ENCODE measurements at regions not wholly inside any gene's neighbourhood (a gene's known extent, or its start where the extent isn't known, plus 50 kb on each side); places are given as distances from the start of the nearest gene placed in this dataset.

DNA sequence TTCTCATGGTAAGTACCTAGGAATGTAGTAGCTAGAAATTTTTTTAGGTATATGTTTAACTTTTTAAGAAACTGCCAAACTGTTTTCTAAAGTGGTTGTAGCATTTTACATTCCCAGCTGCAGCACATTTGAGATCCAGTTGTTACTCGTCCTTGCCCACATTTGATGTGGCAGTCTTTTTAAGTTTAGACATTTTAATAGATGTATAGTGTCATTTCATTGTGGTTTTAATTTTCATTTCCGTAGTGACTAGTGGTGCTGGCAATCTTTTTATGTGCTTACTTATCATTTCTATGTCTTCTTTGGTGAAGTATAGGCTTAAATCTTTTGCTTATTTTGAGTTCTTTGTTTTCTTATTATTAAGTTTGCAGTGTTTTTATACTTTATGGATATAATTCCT, 171.6 kb downstream of the GAS1 start:
- no TSS peak for BruUV-seq (replicated peaks)
- no peak for FAIRE-seq
- H3K27ac ChIP-seq (ENCODE audit: extremely low read length, insufficient read depth, low read length), result no peak overlapping the region
- WGBS (ENCODE audit: low lambda C conversion rate), result 5% methylated on average over 2 of the region's 2 CpGs
- TF ChIP-seq PCBP1 (IDR thresholded peaks at IDR 0.05; ENCODE audit: borderline replicate concordance, low read depth, low read length) (no peak), WIZ (CRISPR knock-in tag; IDR thresholded peaks at IDR 0.05) (no peak), ZNF24 (IDR thresholded peaks at IDR 0.05) (no peak), ZNF652 (CRISPR knock-in tag; IDR thresholded peaks at IDR 0.05; ENCODE audit: borderline replicate concordance, low read depth) (no peak), ZNF720 (CRISPR knock-in tag; IDR thresholded peaks at IDR 0.05) (no peak), ETV5 (CRISPR knock-in tag; IDR thresholded peaks at IDR 0.05; ENCODE audit: borderline replicate concordance) (no peak), ZBTB8A (CRISPR knock-in tag; IDR thresholded peaks at IDR 0.05; ENCODE audit: borderline replicate concordance, low read depth) (no peak), SRSF1 (optimal IDR thresholded peaks at IDR 0.05; ENCODE audit: low read depth, low read length) (no peak), ZMAT3 (CRISPR knock-in tag; conservative IDR thresholded peaks at IDR 0.05) (no peak), ZNF496 (CRISPR knock-in tag; IDR thresholded peaks at IDR 0.05; ENCODE audit: insufficient replicate concordance) (no peak), ZNF841 (CRISPR knock-in tag; IDR thresholded peaks at IDR 0.05; ENCODE audit: borderline replicate concordance) (no peak), ZNF879 (CRISPR knock-in tag; IDR thresholded peaks at IDR 0.05) (no peak), ZNF556 (CRISPR knock-in tag; IDR thresholded peaks at IDR 0.05; ENCODE audit: borderline replicate concordance) (no peak), TBP (CRISPR knock-in tag; IDR thresholded peaks at IDR 0.05) (no peak), ZNF737 (CRISPR knock-in tag; IDR thresholded peaks at IDR 0.05; ENCODE audit: borderline replicate concordance) (no peak), ZFP41 (CRISPR knock-in tag; IDR thresholded peaks at IDR 0.05; ENCODE audit: borderline replicate concordance) (no peak)
- TF ChIP-seq, protein P1, sequence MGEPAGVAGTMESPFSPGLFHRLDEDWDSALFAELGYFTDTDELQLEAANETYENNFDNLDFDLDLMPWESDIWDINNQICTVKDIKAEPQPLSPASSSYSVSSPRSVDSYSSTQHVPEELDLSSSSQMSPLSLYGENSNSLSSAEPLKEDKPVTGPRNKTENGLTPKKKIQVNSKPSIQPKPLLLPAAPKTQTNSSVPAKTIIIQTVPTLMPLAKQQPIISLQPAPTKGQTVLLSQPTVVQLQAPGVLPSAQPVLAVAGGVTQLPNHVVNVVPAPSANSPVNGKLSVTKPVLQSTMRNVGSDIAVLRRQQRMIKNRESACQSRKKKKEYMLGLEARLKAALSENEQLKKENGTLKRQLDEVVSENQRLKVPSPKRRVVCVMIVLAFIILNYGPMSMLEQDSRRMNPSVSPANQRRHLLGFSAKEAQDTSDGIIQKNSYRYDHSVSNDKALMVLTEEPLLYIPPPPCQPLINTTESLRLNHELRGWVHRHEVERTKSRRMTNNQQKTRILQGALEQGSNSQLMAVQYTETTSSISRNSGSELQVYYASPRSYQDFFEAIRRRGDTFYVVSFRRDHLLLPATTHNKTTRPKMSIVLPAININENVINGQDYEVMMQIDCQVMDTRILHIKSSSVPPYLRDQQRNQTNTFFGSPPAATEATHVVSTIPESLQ (CRISPR knock-in tag; conservative IDR thresholded peaks at IDR 0.05), result no peak
- TF ChIP-seq, protein P2, sequence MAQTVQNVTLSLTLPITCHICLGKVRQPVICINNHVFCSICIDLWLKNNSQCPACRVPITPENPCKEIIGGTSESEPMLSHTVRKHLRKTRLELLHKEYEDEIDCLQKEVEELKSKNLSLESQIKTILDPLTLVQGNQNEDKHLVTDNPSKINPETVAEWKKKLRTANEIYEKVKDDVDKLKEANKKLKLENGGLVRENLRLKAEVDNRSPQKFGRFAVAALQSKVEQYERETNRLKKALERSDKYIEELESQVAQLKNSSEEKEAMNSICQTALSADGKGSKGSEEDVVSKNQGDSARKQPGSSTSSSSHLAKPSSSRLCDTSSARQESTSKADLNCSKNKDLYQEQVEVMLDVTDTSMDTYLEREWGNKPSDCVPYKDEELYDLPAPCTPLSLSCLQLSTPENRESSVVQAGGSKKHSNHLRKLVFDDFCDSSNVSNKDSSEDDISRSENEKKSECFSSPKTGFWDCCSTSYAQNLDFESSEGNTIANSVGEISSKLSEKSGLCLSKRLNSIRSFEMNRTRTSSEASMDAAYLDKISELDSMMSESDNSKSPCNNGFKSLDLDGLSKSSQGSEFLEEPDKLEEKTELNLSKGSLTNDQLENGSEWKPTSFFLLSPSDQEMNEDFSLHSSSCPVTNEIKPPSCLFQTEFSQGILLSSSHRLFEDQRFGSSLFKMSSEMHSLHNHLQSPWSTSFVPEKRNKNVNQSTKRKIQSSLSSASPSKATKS (CRISPR knock-in tag; IDR thresholded peaks at IDR 0.05), result no peak
- H3K4me1 ChIP-seq (ENCODE audit: insufficient read depth, low read length), result no peaks in the 10 kb centered on the region
- ChIA-PET CTCF (ENCODE audit: low intra/inter-chr PET ratio, low total read pairs) (no interaction called here), POLR2A (no interaction called here)
- H3K79me2 ChIP-seq (ENCODE audit: insufficient read depth, low read length), result no peaks in the 10 kb centered on the region
- no peaks in the 10 kb centered on the region for H3K36me3 ChIP-seq (replicated peaks in 1 of 2; ENCODE audit: control insufficient read depth in 1 of 2, insufficient read depth in 2 of 2, low read length in 2 of 2)
- no peak overlapping the region for H3K4me2 ChIP-seq (ENCODE audit: low read depth, low read length)
- H3K27me3 ChIP-seq (ENCODE audit: control insufficient read depth in 1 of 2, insufficient read depth in 2 of 2, low read length in 2 of 2), result peaks cover 0 to 2% of the 10 kb centered on the region in 2 experiments; a peak in 2 of 5 replicates
- no peak overlapping the region for H3K4me3 ChIP-seq (replicated peaks in 1 of 3; ENCODE audit: insufficient read depth in 1 of 3, low read depth in 2 of 3, low read length in 3 of 3)
- no peak overlapping the region for H2AFZ ChIP-seq (ENCODE audit: low read length)
- no peak for ATAC-seq
- no peaks in the 10 kb centered on the region for H4K20me1 ChIP-seq (ENCODE audit: insufficient read depth, low read length)
- intact Hi-C loops (cut with micrococcal nuclease; ENCODE audit: unreplicated experiment), result no loop called here
- H3K9me3 ChIP-seq (ENCODE audit: low read length), result no peaks in the 10 kb centered on the region
- DNase-seq (ENCODE audit: low spot score), result no peak
- in situ Hi-C loops (cut with HindIII; ENCODE audit: extremely low pct_ligation_motif_present, low pct_unique_long_range_greater_than_20kb), result no loop called here
- no peak overlapping the region for H3K9ac ChIP-seq (ENCODE audit: insufficient read depth, low read depth, low read length)

Data from HepG2 (cell line).